ENCODE measurements at regions not wholly inside any gene's neighbourhood (a gene's known extent, or its start where the extent isn't known, plus 50 kb on each side); places are given as distances from the start of the nearest gene placed in this dataset.
"Not testable (repeated sequence)": the region's sequence is repeated elsewhere in the genome, so short reads cannot be mapped to it uniquely, and the experiment has no call there.

GRCh38 chr6:6812427-6812826, 223.9 kb downstream of the LY86 start:
- DNase-seq (ENCODE audit: low spot score) = no peak

GRCh38 chr6:6815732-6816131, 227.2 kb downstream of the LY86 start:
- peak; percentile 25 for DNase-seq (ENCODE audit: low spot score)

GRCh38 chr6:6816716-6817115, 228.2 kb downstream of the LY86 start:
- DNase-seq (ENCODE audit: low spot score) = no peak

- DNase-seq (ENCODE audit: low spot score) = peak; percentile 21
Observed at GRCh38 chr6:6818078-6818639, 229.6 kb downstream of the LY86 start.

- DNase-seq (ENCODE audit: low spot score) = peak; percentile 33
Observed at GRCh38 chr6:6820641-6821238, 232.2 kb downstream of the LY86 start.

GRCh38 chr6:6821639-6822261, 233.2 kb downstream of the LY86 start:
- DNase-seq (ENCODE audit: low spot score) = no peak

GRCh38 chr6:6823030-6823429, 234.5 kb downstream of the LY86 start:
- no peak for DNase-seq (ENCODE audit: low spot score)

- peak; percentile 21 for DNase-seq (ENCODE audit: low spot score)
Observed at GRCh38 chr6:6823568-6824224, 235.2 kb downstream of the LY86 start.

- peak; percentile 24 for DNase-seq (ENCODE audit: low spot score)
Observed at GRCh38 chr6:6824381-6824780, 235.9 kb downstream of the LY86 start.

GRCh38 chr6:6825193-6825784, 236.8 kb downstream of the LY86 start:
- peak; percentile 36 for DNase-seq (ENCODE audit: low spot score)

GRCh38 chr6:6826095-6826901, 237.8 kb downstream of the LY86 start:
- DNase-seq (ENCODE audit: low spot score) = peak; percentile 40

GRCh38 chr6:6826961-6827360, 238.4 kb downstream of the LY86 start:
- DNase-seq (ENCODE audit: low spot score) = peak; percentile 40

- DNase-seq (ENCODE audit: low spot score) = no peak
Observed at GRCh38 chr6:6829872-6830685, 241.6 kb downstream of the LY86 start.

GRCh38 chr6:6830686-6831063, 242.2 kb downstream of the LY86 start:
- not testable (repeated sequence) for DNase-seq (ENCODE audit: low spot score)

- DNase-seq (ENCODE audit: low spot score) = peak; percentile 23
Observed at GRCh38 chr6:6832439-6832838, 243.9 kb downstream of the LY86 start.

GRCh38 chr6:6834356-6835222, 246.1 kb downstream of the LY86 start:
- peak; percentile 30 for DNase-seq (ENCODE audit: low spot score)

- no peak for DNase-seq (ENCODE audit: low spot score)
Observed at GRCh38 chr6:6835223-6835503, 246.6 kb downstream of the LY86 start.

GRCh38 chr6:6836609-6837406, 248.3 kb downstream of the LY86 start:
- no peak for DNase-seq (ENCODE audit: low spot score)

GRCh38 chr6:6837541-6838080, 249.1 kb downstream of the LY86 start:
- no peak for DNase-seq (ENCODE audit: low spot score)
